IPS-18a (cell line): ENCODE measurements at regions not wholly inside any gene's neighbourhood (a gene's known extent, or its start where the extent isn't known, plus 50 kb on each side); places are given as distances from the start of the nearest gene placed in this dataset.

Source experiments
- H3K27ac ChIP-seq: one replicate; pipeline ENCODE4 v1.5.1; 2013; ENCODE audit warnings: low read length
- H3K27me3 ChIP-seq: one replicate; pipeline ENCODE4 v1.6.1; 2013; ENCODE audit warnings: mild to moderate bottlenecking, low read length; ENCODE audit not compliant: control insufficient read depth, insufficient read depth
- H3K36me3 ChIP-seq: one replicate; pipeline ENCODE4 v1.6.1; 2013; ENCODE audit warnings: low read depth, low read length; ENCODE audit not compliant: control insufficient read depth
- H3K4me1 ChIP-seq: one replicate; pipeline ENCODE4 v1.6.1; 2013; ENCODE audit warnings: low read depth, low read length; ENCODE audit not compliant: control insufficient read depth
- H3K4me3 ChIP-seq: one replicate; pipeline ENCODE4 v1.5.1; 2013; ENCODE audit warnings: low read length
- H3K9ac ChIP-seq: one replicate; pipeline ENCODE4 v1.6.1; 2013; ENCODE audit warnings: mild to moderate bottlenecking, low read length, moderate library complexity
- H3K9me3 ChIP-seq: one replicate; pipeline ENCODE4 v1.6.1; 2013; ENCODE audit warnings: low read depth, low read length; ENCODE audit not compliant: control insufficient read depth

GRCh38 chr11:134712228-134713145 is 300.4 kb upstream of the B3GAT1 start:
- H3K27me3 ChIP-seq, result no peaks in the 10 kb centered on the region
- H3K4me1 ChIP-seq, result no peaks in the 10 kb centered on the region
- no peaks in the 10 kb centered on the region for H3K9me3 ChIP-seq
- H3K4me3 ChIP-seq, result no peak overlapping the region
- H3K36me3 ChIP-seq, result no peaks in the 10 kb centered on the region
- no peak overlapping the region for H3K9ac ChIP-seq
- no peak overlapping the region for H3K27ac ChIP-seq

DNA sequence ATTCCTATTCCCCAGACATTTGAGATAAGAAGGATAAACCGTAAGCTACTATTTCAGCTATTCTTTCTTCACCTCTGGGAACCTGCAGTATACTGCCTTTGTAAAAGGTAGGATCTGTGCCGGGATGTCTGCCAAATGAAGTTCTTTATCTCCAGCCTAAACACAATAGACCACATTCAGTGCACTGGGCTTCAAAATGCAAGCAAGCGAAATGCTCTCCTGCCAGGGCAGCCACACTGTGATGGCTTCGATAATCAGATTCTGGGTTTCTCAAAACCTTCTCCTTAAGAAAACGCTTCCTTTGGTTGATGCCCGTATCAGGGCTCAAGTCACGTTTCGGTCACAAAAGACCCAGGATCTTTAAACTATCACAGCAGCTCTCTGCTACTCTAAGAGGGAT is 299.5 kb upstream of the B3GAT1 start:
- no peaks in the 10 kb centered on the region for H3K27me3 ChIP-seq
- H3K9me3 ChIP-seq, result no peaks in the 10 kb centered on the region
- H3K36me3 ChIP-seq, result no peaks in the 10 kb centered on the region
- H3K4me3 ChIP-seq, result no peak overlapping the region
- no peak overlapping the region for H3K9ac ChIP-seq
- H3K4me1 ChIP-seq, result no peaks in the 10 kb centered on the region
- H3K27ac ChIP-seq, result no peak overlapping the region

DNA sequence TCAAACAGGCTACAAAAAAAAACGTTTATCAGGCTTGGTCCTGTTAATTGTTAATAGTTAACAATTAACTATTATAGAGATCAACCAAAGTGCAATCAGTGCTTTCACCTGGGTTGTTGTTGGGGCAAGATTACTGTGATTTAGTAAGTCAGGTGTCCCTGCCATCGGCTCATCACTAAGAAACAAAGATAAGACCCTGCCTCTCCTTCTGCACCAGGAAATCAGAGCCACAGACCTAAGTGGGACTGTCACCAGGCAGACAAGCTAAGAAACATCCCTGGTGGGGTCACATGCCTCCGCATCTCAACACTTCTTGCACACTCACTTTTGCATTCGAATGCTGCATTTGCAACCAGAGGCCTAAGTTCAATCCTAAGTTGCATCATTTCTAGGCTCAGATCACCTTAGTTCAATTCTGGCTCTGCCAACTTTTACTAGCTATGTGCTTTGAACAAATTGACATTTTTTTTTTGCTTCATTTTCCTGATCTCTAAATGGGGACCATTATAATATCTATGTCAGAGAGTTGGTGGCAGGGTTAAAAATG is 298.9 kb upstream of the B3GAT1 start:
- Histone ChIP-seq H3K9ac (no peak overlapping the region), H3K27ac (no peak overlapping the region), H3K27me3 (no peaks in the 10 kb centered on the region), H3K9me3 (no peaks in the 10 kb centered on the region), H3K4me1 (no peaks in the 10 kb centered on the region), H3K4me3 (no peak overlapping the region), H3K36me3 (no peaks in the 10 kb centered on the region)

- no peaks in the 10 kb centered on the region for H3K27me3 ChIP-seq
- no peak overlapping the region for H3K9ac ChIP-seq
- H3K9me3 ChIP-seq, result no peaks in the 10 kb centered on the region
- H3K4me1 ChIP-seq, result no peaks in the 10 kb centered on the region
- H3K36me3 ChIP-seq, result no peaks in the 10 kb centered on the region
- no peak overlapping the region for H3K4me3 ChIP-seq
- no peak overlapping the region for H3K27ac ChIP-seq
These were observed 293.8 kb upstream of the B3GAT1 start for GRCh38 chr11:134705858-134706257.

DNA sequence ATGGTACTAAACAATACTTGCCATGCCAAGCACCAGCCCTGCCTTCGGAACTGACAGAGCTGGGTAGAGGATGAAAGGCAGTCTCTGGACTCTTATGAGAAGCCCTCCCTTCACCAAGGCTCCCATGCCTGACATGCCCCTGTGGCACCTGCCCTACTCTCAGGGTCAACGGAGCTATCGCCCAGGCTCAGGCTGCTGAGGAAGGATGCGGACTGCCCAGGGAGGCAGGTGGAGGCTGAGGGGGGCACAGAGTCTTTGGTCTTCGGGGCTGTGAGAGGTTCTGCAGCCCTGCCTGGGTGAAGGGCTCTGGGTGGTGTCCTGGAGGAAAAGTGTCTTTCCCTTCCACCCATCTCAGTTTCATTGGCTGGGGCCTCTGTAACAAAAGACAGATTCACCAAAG is 290.8 kb upstream of the B3GAT1 start:
- Histone ChIP-seq H3K9ac (no peak overlapping the region), H3K9me3 (no peaks in the 10 kb centered on the region), H3K36me3 (no peaks in the 10 kb centered on the region), H3K27ac (no peak overlapping the region), H3K4me1 (no peaks in the 10 kb centered on the region), H3K27me3 (no peaks in the 10 kb centered on the region), H3K4me3 (no peak overlapping the region)

DNA sequence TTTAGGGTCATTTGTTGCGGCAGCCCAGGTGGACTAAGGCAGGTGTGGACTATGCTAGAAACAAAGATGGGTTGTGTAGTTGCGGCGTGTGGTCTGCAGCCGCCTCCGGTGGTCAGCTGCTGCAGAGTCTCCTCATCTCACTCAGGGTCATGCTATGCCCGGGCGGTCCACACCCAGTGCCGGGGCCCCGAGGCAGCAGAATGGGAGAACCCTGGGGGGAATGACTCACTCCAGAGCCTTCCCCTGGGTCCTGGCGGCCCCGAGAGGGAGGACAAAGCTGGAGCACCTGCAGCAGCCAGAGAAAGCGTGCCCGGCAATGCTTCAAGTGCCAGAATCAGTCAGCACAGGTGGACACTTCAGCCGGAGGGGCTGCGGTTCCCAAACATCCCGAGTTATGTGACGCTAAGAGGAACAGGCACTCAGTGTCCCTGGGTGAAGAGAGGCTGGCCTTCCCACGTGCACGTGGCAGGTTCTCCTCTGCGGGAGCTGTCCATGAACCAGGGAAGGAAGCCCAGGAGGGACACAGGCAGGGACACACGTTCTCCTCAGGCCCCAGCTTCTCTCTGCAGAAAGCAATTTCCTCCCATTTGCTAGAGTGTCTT is 289.6 kb upstream of the B3GAT1 start:
- Histone ChIP-seq H3K4me3 (no peak overlapping the region), H3K36me3 (no peaks in the 10 kb centered on the region), H3K4me1 (no peaks in the 10 kb centered on the region), H3K27me3 (no peaks in the 10 kb centered on the region), H3K9me3 (no peaks in the 10 kb centered on the region), H3K27ac (no peak overlapping the region), H3K9ac (no peak overlapping the region)

DNA sequence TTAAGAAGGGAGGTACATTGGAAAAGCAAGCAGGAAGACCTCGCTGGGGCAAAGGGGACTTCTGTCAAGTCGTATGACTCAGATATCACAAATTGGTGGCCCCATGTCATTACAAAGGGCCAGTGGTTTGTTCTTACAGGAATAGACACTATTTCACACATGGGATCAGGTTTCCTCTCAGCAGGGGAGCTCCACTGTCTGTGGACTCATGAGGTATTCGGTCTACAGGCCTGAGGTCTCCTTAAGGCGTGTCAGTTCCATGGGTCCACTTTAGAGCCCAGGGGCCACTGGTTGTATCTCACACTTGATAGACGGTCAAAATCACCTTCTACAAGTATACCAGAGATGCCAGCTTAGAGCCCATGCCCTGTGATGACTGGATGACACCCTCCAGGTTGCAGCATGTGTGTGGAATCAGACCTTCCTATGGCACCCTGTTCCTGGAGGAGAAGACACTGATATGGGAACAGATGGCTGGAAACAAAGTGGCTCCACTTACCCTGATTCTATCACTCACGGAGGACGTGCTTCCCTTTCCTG is 288.1 kb upstream of the B3GAT1 start:
- Histone ChIP-seq H3K27me3 (no peaks in the 10 kb centered on the region), H3K27ac (no peak overlapping the region)

DNA sequence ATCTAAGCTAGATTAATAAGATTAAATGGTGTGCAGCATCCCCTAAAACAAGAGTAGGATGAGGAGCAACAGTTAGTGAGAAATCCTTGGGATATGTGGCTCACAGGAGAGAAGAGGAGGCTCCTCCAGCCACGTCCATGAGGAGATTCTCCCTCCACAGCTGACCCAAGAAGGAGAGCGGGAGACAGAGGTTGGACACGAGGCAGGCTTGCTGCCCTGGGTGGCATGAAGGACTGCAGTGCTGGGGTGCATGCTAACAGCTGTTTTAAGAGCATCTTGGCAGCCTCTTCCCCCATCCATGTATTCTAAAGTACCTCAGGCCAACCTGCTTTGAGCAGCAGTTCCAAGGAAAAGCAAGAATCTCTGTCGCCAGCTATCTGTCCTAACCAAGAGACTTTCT is 284.4 kb upstream of the B3GAT1 start:
- no peak overlapping the region for H3K4me3 ChIP-seq
- H3K4me1 ChIP-seq, result no peaks in the 10 kb centered on the region

More for the DNA sequence above, 288.1 kb upstream of the B3GAT1 start:
- Histone ChIP-seq H3K9ac (no peak overlapping the region), H3K4me1 (no peaks in the 10 kb centered on the region), H3K36me3 (no peaks in the 10 kb centered on the region), H3K4me3 (no peak overlapping the region), H3K9me3 (no peaks in the 10 kb centered on the region)

GRCh38 chr11:134691985-134692384 is 279.9 kb upstream of the B3GAT1 start:
- no peaks in the 10 kb centered on the region for H3K4me1 ChIP-seq
- no peaks in the 10 kb centered on the region for H3K9me3 ChIP-seq
- no peak overlapping the region for H3K27ac ChIP-seq
- H3K4me3 ChIP-seq, result no peak overlapping the region
- H3K27me3 ChIP-seq, result no peaks in the 10 kb centered on the region
- H3K9ac ChIP-seq, result no peak overlapping the region
- no peaks in the 10 kb centered on the region for H3K36me3 ChIP-seq

More for the DNA sequence above, 284.4 kb upstream of the B3GAT1 start:
- no peaks in the 10 kb centered on the region for H3K36me3 ChIP-seq
- H3K27me3 ChIP-seq, result no peaks in the 10 kb centered on the region
- H3K9me3 ChIP-seq, result no peaks in the 10 kb centered on the region
- no peak overlapping the region for H3K27ac ChIP-seq
- H3K9ac ChIP-seq, result no peak overlapping the region

GRCh38 chr11:134691295-134691873 is 279.3 kb upstream of the B3GAT1 start:
- Histone ChIP-seq H3K4me1 (no peaks in the 10 kb centered on the region), H3K9me3 (no peaks in the 10 kb centered on the region), H3K36me3 (no peaks in the 10 kb centered on the region), H3K27ac (no peak overlapping the region), H3K9ac (no peak overlapping the region), H3K27me3 (no peaks in the 10 kb centered on the region), H3K4me3 (no peak overlapping the region)

- H3K27me3 ChIP-seq, result no peaks in the 10 kb centered on the region
- H3K9ac ChIP-seq, result no peak overlapping the region
- H3K36me3 ChIP-seq, result no peaks in the 10 kb centered on the region
- H3K4me3 ChIP-seq, result no peak overlapping the region
- no peak overlapping the region for H3K27ac ChIP-seq
- H3K4me1 ChIP-seq, result peaks cover 8% of the 10 kb centered on the region
- H3K9me3 ChIP-seq, result no peaks in the 10 kb centered on the region
These were observed 277.8 kb upstream of the B3GAT1 start for GRCh38 chr11:134689886-134690285.
